ENCODE measurements at regions not wholly inside any gene's neighbourhood (a gene's known extent, or its start where the extent isn't known, plus 50 kb on each side); places are given as distances from the start of the nearest gene placed in this dataset.
"Not testable (repeated sequence)": the region's sequence is repeated elsewhere in the genome, so short reads cannot be mapped to it uniquely, and the experiment has no call there.

GRCh38 chr2:143841935-143842334, 678.0 kb downstream of the ZEB2 start:
- no peak for DNase-seq

GRCh38 chr2:143840601-143841000, 679.3 kb downstream of the ZEB2 start:
- DNase-seq: no peak

- no peak for DNase-seq
These were observed 679.7 kb downstream of the ZEB2 start for GRCh38 chr2:143840194-143840593.

GRCh38 chr2:143839456-143839855, 680.5 kb downstream of the ZEB2 start:
- DNase-seq: no peak

- not testable (repeated sequence) for DNase-seq
These were observed 682.9 kb downstream of the ZEB2 start for GRCh38 chr2:143837055-143837454.

GRCh38 chr2:143835481-143835880, 684.4 kb downstream of the ZEB2 start:
- no peak for DNase-seq

- no peak for DNase-seq
These were observed 686.8 kb downstream of the ZEB2 start for GRCh38 chr2:143833015-143833660.

GRCh38 chr2:143830476-143830875, 689.4 kb downstream of the ZEB2 start:
- DNase-seq: no peak

- DNase-seq: no peak
These were observed 691.0 kb downstream of the ZEB2 start for GRCh38 chr2:143828763-143829537.

GRCh38 chr2:143824791-143825190, 695.1 kb downstream of the ZEB2 start:
- no peak for DNase-seq

GRCh38 chr2:143823876-143824275, 694.7 kb downstream of the ARHGAP15 start:
- DNase-seq: no peak

GRCh38 chr2:143823296-143823695, 694.1 kb downstream of the ARHGAP15 start:
- DNase-seq: no peak

- DNase-seq: no peak
These were observed 693.5 kb downstream of the ARHGAP15 start for GRCh38 chr2:143822736-143823135.

GRCh38 chr2:143819764-143820163, 690.5 kb downstream of the ARHGAP15 start:
- DNase-seq: no peak

GRCh38 chr2:143819190-143819735, 690.0 kb downstream of the ARHGAP15 start:
- DNase-seq: no peak

All from inflammatory macrophage (primary cell).